ENCODE measurements at regions not wholly inside any gene's neighbourhood (a gene's known extent, or its start where the extent isn't known, plus 50 kb on each side); places are given as distances from the start of the nearest gene placed in this dataset.

- Mint-ChIP-seq H3K4me3 (no peak overlapping the region), H3K27ac (no peak overlapping the region), H3K9me3 (no peaks in the 10 kb centered on the region), H3K27me3 (ENCODE audit: low read depth) (no peaks in the 10 kb centered on the region), H3K4me1 (ENCODE audit: low read depth) (no peaks in the 10 kb centered on the region), H3K36me3 (ENCODE audit: low read depth) (no peaks in the 10 kb centered on the region)
These were observed 192.2 kb upstream of the POU3F2 start for GRCh38 chr6:98641949-98642719.

GRCh38 chr6:98644063-98644462 lies 190.3 kb upstream of the POU3F2 start:
- Mint-ChIP-seq H3K4me3 (no peak overlapping the region), H3K27me3 (ENCODE audit: low read depth) (no peaks in the 10 kb centered on the region), H3K4me1 (ENCODE audit: low read depth) (no peaks in the 10 kb centered on the region), H3K9me3 (no peaks in the 10 kb centered on the region), H3K27ac (no peak overlapping the region), H3K36me3 (ENCODE audit: low read depth) (no peaks in the 10 kb centered on the region)

DNA sequence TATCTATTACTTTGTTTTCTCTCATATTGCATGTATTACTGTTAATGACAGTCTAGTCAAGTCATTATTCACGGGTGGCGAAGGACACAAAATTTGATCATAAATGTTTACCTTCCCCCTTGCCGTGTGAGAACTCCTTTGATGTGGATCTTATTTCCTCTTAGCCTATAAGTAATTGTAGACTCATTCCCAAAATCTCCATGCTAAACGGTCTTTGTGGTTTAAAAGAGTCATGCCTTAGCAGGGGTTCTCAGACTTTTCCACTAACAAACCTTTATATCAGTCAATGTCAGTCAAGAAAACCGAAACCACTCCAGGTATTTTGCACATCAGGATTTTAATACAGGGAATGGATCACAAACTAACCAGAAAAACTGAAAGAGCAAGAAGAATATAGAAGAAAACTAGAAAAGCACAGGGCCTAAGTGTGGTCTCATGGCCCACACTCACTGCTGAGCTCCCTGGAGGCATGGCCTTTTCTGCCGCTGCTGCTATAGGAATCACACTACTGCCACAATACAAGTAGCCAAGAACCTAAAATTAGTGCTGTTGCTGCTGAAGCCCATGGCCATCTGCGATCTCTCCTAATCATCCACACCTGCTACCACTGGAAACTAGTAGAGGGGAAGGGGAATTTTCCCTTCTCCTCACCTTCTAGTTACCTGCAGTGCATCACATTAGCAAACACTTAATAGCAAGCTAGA lies 186.0 kb upstream of the POU3F2 start:
- Mint-ChIP-seq H3K27me3 (ENCODE audit: low read depth) (no peaks in the 10 kb centered on the region), H3K4me3 (no peak overlapping the region)

GRCh38 chr6:98650941-98651340 lies 183.4 kb upstream of the POU3F2 start:
- H3K36me3 Mint-ChIP-seq (ENCODE audit: low read depth) = no peaks in the 10 kb centered on the region
- H3K27ac Mint-ChIP-seq = no peak overlapping the region
- H3K27me3 Mint-ChIP-seq (ENCODE audit: low read depth) = no peaks in the 10 kb centered on the region
- H3K4me1 Mint-ChIP-seq (ENCODE audit: low read depth) = no peaks in the 10 kb centered on the region
- H3K4me3 Mint-ChIP-seq = no peak overlapping the region
- no peaks in the 10 kb centered on the region for H3K9me3 Mint-ChIP-seq

More for the DNA sequence above, 186.0 kb upstream of the POU3F2 start:
- H3K27ac Mint-ChIP-seq = no peak overlapping the region
- H3K9me3 Mint-ChIP-seq = no peaks in the 10 kb centered on the region
- no peaks in the 10 kb centered on the region for H3K4me1 Mint-ChIP-seq (ENCODE audit: low read depth)
- no peaks in the 10 kb centered on the region for H3K36me3 Mint-ChIP-seq (ENCODE audit: low read depth)

DNA sequence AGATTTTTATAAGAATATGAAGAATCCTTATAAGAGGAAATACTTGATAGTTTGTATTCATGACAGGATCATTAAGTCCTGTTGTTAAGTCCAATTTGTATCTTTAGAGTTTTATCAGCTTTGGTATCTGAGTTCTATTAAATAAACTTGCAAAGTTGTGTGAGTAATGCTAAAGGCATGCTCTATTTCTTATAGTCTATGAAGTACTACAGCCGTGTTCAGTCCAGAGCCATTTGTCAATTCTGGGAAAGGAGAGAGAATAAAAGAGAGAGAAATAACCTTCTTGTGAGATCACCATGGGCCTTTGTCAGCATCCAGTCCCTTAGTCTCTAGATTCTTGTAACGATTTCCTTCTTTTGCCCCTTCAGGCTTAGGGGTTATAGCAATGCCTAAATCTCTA lies 181.2 kb upstream of the POU3F2 start:
- H3K27ac Mint-ChIP-seq = no peak overlapping the region
- no peaks in the 10 kb centered on the region for H3K36me3 Mint-ChIP-seq (ENCODE audit: low read depth)
- H3K9me3 Mint-ChIP-seq = no peaks in the 10 kb centered on the region
- H3K27me3 Mint-ChIP-seq (ENCODE audit: low read depth) = no peaks in the 10 kb centered on the region
- H3K4me3 Mint-ChIP-seq = no peak overlapping the region
- no peaks in the 10 kb centered on the region for H3K4me1 Mint-ChIP-seq (ENCODE audit: low read depth)

GRCh38 chr6:98657764-98658163 lies 176.6 kb upstream of the POU3F2 start:
- Mint-ChIP-seq H3K4me3 (no peak overlapping the region), H3K9me3 (no peaks in the 10 kb centered on the region), H3K36me3 (ENCODE audit: low read depth) (no peaks in the 10 kb centered on the region), H3K27me3 (ENCODE audit: low read depth) (no peaks in the 10 kb centered on the region), H3K4me1 (ENCODE audit: low read depth) (no peaks in the 10 kb centered on the region), H3K27ac (no peak overlapping the region)

- no peaks in the 10 kb centered on the region for H3K36me3 Mint-ChIP-seq (ENCODE audit: low read depth)
- no peaks in the 10 kb centered on the region for H3K9me3 Mint-ChIP-seq
- no peak overlapping the region for H3K4me3 Mint-ChIP-seq
- no peaks in the 10 kb centered on the region for H3K27me3 Mint-ChIP-seq (ENCODE audit: low read depth)
- H3K4me1 Mint-ChIP-seq (ENCODE audit: low read depth) = no peaks in the 10 kb centered on the region
- H3K27ac Mint-ChIP-seq = no peak overlapping the region
These were observed 165.0 kb upstream of the POU3F2 start for GRCh38 chr6:98669371-98669770.

DNA sequence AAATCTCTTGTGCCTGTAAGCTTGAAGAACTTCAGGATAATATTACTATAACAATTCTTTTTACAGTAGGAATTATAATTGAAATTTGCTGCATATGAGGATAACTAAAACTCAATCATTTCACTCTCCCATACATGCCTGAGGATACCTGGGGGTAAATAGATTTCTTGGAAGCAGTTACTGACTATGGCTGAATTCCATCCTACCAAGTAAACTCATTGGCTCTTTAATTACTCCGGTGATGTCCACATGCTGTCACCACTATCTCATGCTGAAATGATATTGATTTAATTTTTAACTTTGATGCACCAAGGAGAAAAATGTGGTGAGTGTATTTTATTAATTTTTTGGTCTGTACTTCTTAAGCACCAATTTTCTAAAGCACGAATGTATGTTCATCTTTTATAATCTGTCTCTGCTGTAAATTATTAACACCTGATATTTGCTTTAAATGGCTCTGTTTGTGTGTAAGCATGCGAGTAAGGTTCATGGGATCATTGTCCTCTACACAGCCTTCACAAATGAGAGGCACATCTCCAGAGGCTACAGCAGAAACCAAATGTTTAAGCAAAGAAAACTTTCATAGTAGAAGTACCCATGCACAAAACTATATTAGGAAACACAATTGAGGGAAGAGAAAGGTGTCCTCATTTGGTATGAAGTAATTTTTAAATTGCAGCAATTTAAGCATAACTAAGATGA lies 164.2 kb upstream of the POU3F2 start:
- H3K4me3 Mint-ChIP-seq = no peak overlapping the region
- H3K27ac Mint-ChIP-seq = no peak overlapping the region
- no peaks in the 10 kb centered on the region for H3K9me3 Mint-ChIP-seq
- H3K27me3 Mint-ChIP-seq (ENCODE audit: low read depth) = no peaks in the 10 kb centered on the region
- no peaks in the 10 kb centered on the region for H3K4me1 Mint-ChIP-seq (ENCODE audit: low read depth)
- H3K36me3 Mint-ChIP-seq (ENCODE audit: low read depth) = no peaks in the 10 kb centered on the region

- Mint-ChIP-seq H3K4me1 (ENCODE audit: low read depth) (no peaks in the 10 kb centered on the region), H3K4me3 (no peak overlapping the region), H3K9me3 (no peaks in the 10 kb centered on the region), H3K27me3 (ENCODE audit: low read depth) (no peaks in the 10 kb centered on the region), H3K27ac (no peak overlapping the region), H3K36me3 (ENCODE audit: low read depth) (no peaks in the 10 kb centered on the region)
These were observed 161.5 kb upstream of the POU3F2 start for GRCh38 chr6:98672681-98673475.

GRCh38 chr6:98678481-98678880 lies 155.9 kb upstream of the POU3F2 start:
- no peaks in the 10 kb centered on the region for H3K36me3 Mint-ChIP-seq (ENCODE audit: low read depth)
- no peak overlapping the region for H3K27ac Mint-ChIP-seq
- no peaks in the 10 kb centered on the region for H3K9me3 Mint-ChIP-seq
- H3K4me1 Mint-ChIP-seq (ENCODE audit: low read depth) = no peaks in the 10 kb centered on the region
- H3K4me3 Mint-ChIP-seq = no peak overlapping the region
- no peaks in the 10 kb centered on the region for H3K27me3 Mint-ChIP-seq (ENCODE audit: low read depth)

- no peak overlapping the region for H3K4me3 Mint-ChIP-seq
These were observed 148.3 kb upstream of the POU3F2 start for GRCh38 chr6:98686008-98686601.

GRCh38 chr6:98687752-98688151 lies 146.6 kb upstream of the POU3F2 start:
- Mint-ChIP-seq H3K4me3 (no peak overlapping the region), H3K27ac (no peak overlapping the region), H3K9me3 (no peaks in the 10 kb centered on the region), H3K36me3 (ENCODE audit: low read depth) (no peaks in the 10 kb centered on the region), H3K27me3 (ENCODE audit: low read depth) (no peaks in the 10 kb centered on the region), H3K4me1 (ENCODE audit: low read depth) (no peaks in the 10 kb centered on the region)

More at GRCh38 chr6:98686008-98686601, 148.3 kb upstream of the POU3F2 start:
- no peaks in the 10 kb centered on the region for H3K27me3 Mint-ChIP-seq (ENCODE audit: low read depth)
- no peaks in the 10 kb centered on the region for H3K36me3 Mint-ChIP-seq (ENCODE audit: low read depth)
- no peaks in the 10 kb centered on the region for H3K9me3 Mint-ChIP-seq
- no peaks in the 10 kb centered on the region for H3K4me1 Mint-ChIP-seq (ENCODE audit: low read depth)
- H3K27ac Mint-ChIP-seq = no peak overlapping the region

GRCh38 chr6:98695091-98695801 lies 139.1 kb upstream of the POU3F2 start:
- no peaks in the 10 kb centered on the region for H3K9me3 Mint-ChIP-seq
- no peak overlapping the region for H3K27ac Mint-ChIP-seq
- no peaks in the 10 kb centered on the region for H3K36me3 Mint-ChIP-seq (ENCODE audit: low read depth)
- H3K4me3 Mint-ChIP-seq = no peak overlapping the region
- H3K4me1 Mint-ChIP-seq (ENCODE audit: low read depth) = no peaks in the 10 kb centered on the region
- H3K27me3 Mint-ChIP-seq (ENCODE audit: low read depth) = no peaks in the 10 kb centered on the region

All from T-helper 1 cell treated with Interleukin-12 subunit alpha and Interleukin-12 subunit beta and Interleukin-4 antibody, amounts not matched to agents 30 μg/mL and 1 μg/mL, for 36 hours (primary cell).